ENCODE measurements at regions not wholly inside any gene's neighbourhood (a gene's known extent, or its start where the extent isn't known, plus 50 kb on each side); places are given as distances from the start of the nearest gene placed in this dataset.

- Histone ChIP-seq H3K27me3 (no peaks in the 10 kb centered on the region), H3K36me3 (no peaks in the 10 kb centered on the region), H3K4me3 (no peak overlapping the region), H3K27ac (no peak overlapping the region), H3K9me3 (no peaks in the 10 kb centered on the region), H3K4me1 (no peaks in the 10 kb centered on the region)
- DNase-seq = no peak
- TF ChIP-seq POLR2A (IDR thresholded peaks at IDR 0.05) = no peak
- no peak for TF ChIP-seq CTCF (IDR thresholded peaks at IDR 0.05)
Observed at GRCh38 chr1:115175596-115175995, 86.3 kb upstream of the TSPAN2 start.

- TF ChIP-seq CTCF (IDR thresholded peaks at IDR 0.05) (no peak), POLR2A (IDR thresholded peaks at IDR 0.05) (no peak)
- Histone ChIP-seq H3K9me3 (no peaks in the 10 kb centered on the region), H3K4me3 (no peak overlapping the region), H3K36me3 (no peaks in the 10 kb centered on the region), H3K27ac (no peak overlapping the region), H3K4me1 (no peaks in the 10 kb centered on the region), H3K27me3 (no peaks in the 10 kb centered on the region)
- DNase-seq = no peak
Observed at GRCh38 chr1:115173151-115173550, 83.8 kb upstream of the TSPAN2 start.

GRCh38 chr1:115172270-115172669 lies 83.0 kb upstream of the TSPAN2 start:
- H3K4me1 ChIP-seq = no peaks in the 10 kb centered on the region
- H3K27me3 ChIP-seq = no peaks in the 10 kb centered on the region
- H3K4me3 ChIP-seq = no peak overlapping the region
- TF ChIP-seq CTCF (IDR thresholded peaks at IDR 0.05) = no peak
- no peak for TF ChIP-seq POLR2A (IDR thresholded peaks at IDR 0.05)
- no peaks in the 10 kb centered on the region for H3K36me3 ChIP-seq
- no peaks in the 10 kb centered on the region for H3K9me3 ChIP-seq
- H3K27ac ChIP-seq = no peak overlapping the region
- DNase-seq = no peak

GRCh38 chr1:115170961-115171392 lies 81.7 kb upstream of the TSPAN2 start:
- TF ChIP-seq CTCF (IDR thresholded peaks at IDR 0.05) = no peak
- no peak for TF ChIP-seq POLR2A (IDR thresholded peaks at IDR 0.05)
- no peak for DNase-seq
- H3K4me3 ChIP-seq = no peak overlapping the region
- no peaks in the 10 kb centered on the region for H3K4me1 ChIP-seq
- H3K27me3 ChIP-seq = no peaks in the 10 kb centered on the region
- H3K27ac ChIP-seq = no peak overlapping the region
- no peaks in the 10 kb centered on the region for H3K36me3 ChIP-seq
- H3K9me3 ChIP-seq = no peaks in the 10 kb centered on the region

GRCh38 chr1:115170377-115170776 lies 81.1 kb upstream of the TSPAN2 start:
- no peaks in the 10 kb centered on the region for H3K4me1 ChIP-seq
- H3K36me3 ChIP-seq = no peaks in the 10 kb centered on the region
- no peak overlapping the region for H3K27ac ChIP-seq
- no peak for TF ChIP-seq CTCF (IDR thresholded peaks at IDR 0.05)
- TF ChIP-seq POLR2A (IDR thresholded peaks at IDR 0.05) = no peak
- H3K27me3 ChIP-seq = no peaks in the 10 kb centered on the region
- DNase-seq = no peak
- no peak overlapping the region for H3K4me3 ChIP-seq
- H3K9me3 ChIP-seq = no peaks in the 10 kb centered on the region

GRCh38 chr1:115168026-115168425 lies 78.7 kb upstream of the TSPAN2 start:
- Histone ChIP-seq H3K36me3 (no peaks in the 10 kb centered on the region), H3K27ac (no peak overlapping the region), H3K4me3 (no peak overlapping the region), H3K9me3 (no peaks in the 10 kb centered on the region), H3K27me3 (no peaks in the 10 kb centered on the region), H3K4me1 (no peaks in the 10 kb centered on the region)
- DNase-seq = no peak
- TF ChIP-seq POLR2A (IDR thresholded peaks at IDR 0.05) = no peak
- TF ChIP-seq CTCF (IDR thresholded peaks at IDR 0.05) = no peak

Data from Peyer's patch (tissue), 4 donors.